IMR-90 (cell line): ENCODE measurements at regions not wholly inside any gene's neighbourhood (a gene's known extent, or its start where the extent isn't known, plus 50 kb on each side); places are given as distances from the start of the nearest gene placed in this dataset.

Source experiments
- ATAC-seq: fragments of 200-7000 bp; cut with Tn5 transposase; 2 replicates; pipeline ENCODE4 v1.9.1; 2020; ENCODE audit warnings: low read depth, mild to moderate bottlenecking, moderate library complexity
- BruUV-seq: library from RNA; stranded (reverse); fragments of 400-500 nt; replicated peaks from 2 replicates; lab custom pipeline; 2021; lab: Mats Ljungman, UMichigan
- CTCF ChIA-PET: fragments of 300-600 bp; formaldehyde crosslinking; extraction: SDS; loops from one replicate; lab custom pipeline; 2021; ENCODE audit warnings: antibody characterized with exemption; lab: Yijun Ruan, JAX
- POLR2A ChIA-PET: fragments of 300-600 bp; sonication (Branson Sonifier 250); formaldehyde crosslinking; loops from one replicate; lab custom pipeline; 2022; ENCODE audit warnings: antibody characterized with exemption; ENCODE audit not compliant: unreplicated experiment; lab: Charles Lee
- DNase-seq: peaks from one replicate; pipeline ENCODE4 v3.0.0; 2013
- H2AFZ ChIP-seq: replicated peaks from 2 replicates; pipeline ENCODE3; 2013; ENCODE audit warnings: low read length, mild to moderate bottlenecking; ENCODE audit not compliant: poor library complexity
- H2AK5ac ChIP-seq: 2 replicates; pipeline ENCODE4 v1.6.1; 2013; ENCODE audit warnings: low read depth, low read length, inconsistent platforms
- H2AK9ac ChIP-seq: replicated peaks from 2 replicates; pipeline ENCODE3; 2013; ENCODE audit warnings: mild to moderate bottlenecking, low read depth, low read length, moderate library complexity; ENCODE audit not compliant: poor library complexity
- H2BK120ac ChIP-seq: 2 replicates; pipeline ENCODE4 v1.6.1; 2013; ENCODE audit warnings: low read depth, low read length, inconsistent platforms
- H2BK15ac ChIP-seq: 3 replicates; pipeline ENCODE4 v1.6.1; 2013; ENCODE audit warnings: low read depth, low read length, inconsistent platforms
- H2BK20ac ChIP-seq: 2 replicates; pipeline ENCODE4 v1.6.1; 2013; ENCODE audit warnings: low read depth, mild to moderate bottlenecking, inconsistent platforms, low read length, moderate library complexity
- H2BK5ac ChIP-seq: 2 replicates; pipeline ENCODE4 v1.6.1; 2013; ENCODE audit warnings: mild to moderate bottlenecking, low read depth, low read length, inconsistent platforms; ENCODE audit not compliant: poor library complexity, severe bottlenecking
- H3K14ac ChIP-seq: replicated peaks from 2 replicates; pipeline ENCODE4 v1.6.1; 2013; ENCODE audit warnings: low read depth, low read length, inconsistent platforms
- H3K18ac ChIP-seq: 2 replicates; pipeline ENCODE4 v1.6.1; 2013; ENCODE audit warnings: low read depth, low read length, control low read depth
- H3K23ac ChIP-seq: 2 replicates; pipeline ENCODE4 v1.6.1; 2013; ENCODE audit warnings: low read depth, low read length, inconsistent platforms
- H3K27ac ChIP-seq: 2 replicates; pipeline ENCODE4 v1.5.1; 2013; ENCODE audit warnings: mild to moderate bottlenecking, control low read depth, low read length; ENCODE audit not compliant: insufficient read depth
- H3K27me3 ChIP-seq: 2 replicates; pipeline ENCODE4 v1.6.1; 2013; ENCODE audit warnings: low read length; ENCODE audit not compliant: control insufficient read depth, insufficient read depth
- H3K36me3 ChIP-seq: 2 replicates; pipeline ENCODE4 v1.6.1; 2013; ENCODE audit warnings: low read length, mixed read lengths; ENCODE audit not compliant: control insufficient read depth, insufficient read depth
- H3K4ac ChIP-seq: 2 replicates; pipeline ENCODE4 v1.6.1; 2013; ENCODE audit warnings: low read depth, low read length, inconsistent platforms
- H3K4me1 ChIP-seq: 2 replicates; pipeline ENCODE4 v1.6.1; 2013; ENCODE audit warnings: low read length, mixed read lengths; ENCODE audit not compliant: control insufficient read depth, insufficient read depth
- H3K4me2 ChIP-seq: 2 replicates; pipeline ENCODE4 v1.6.1; 2013; ENCODE audit warnings: low read depth, mild to moderate bottlenecking, control low read depth, low read length, moderate library complexity
- H3K4me3 ChIP-seq: 2 replicates; pipeline ENCODE4 v1.5.1; 2013; ENCODE audit warnings: low read depth, mild to moderate bottlenecking, control low read depth, low read length, moderate library complexity; ENCODE audit not compliant: insufficient read depth
- H3K56ac ChIP-seq: 2 replicates; pipeline ENCODE4 v1.6.1; 2013; ENCODE audit warnings: low read length, inconsistent platforms; ENCODE audit not compliant: insufficient read depth; ENCODE audit errors: extremely low read depth
- H3K79me1 ChIP-seq, 2 experiments: 2 replicates each; pipeline ENCODE4 v1.6.1; 2013; ENCODE audit warnings: low read length in 2 of 2, inconsistent platforms in 1 of 2, low read depth in 1 of 2
- H3K9ac ChIP-seq: 2 replicates; pipeline ENCODE4 v1.6.1; 2013; ENCODE audit warnings: low read depth, low read length, control low read depth
- H3K9me1 ChIP-seq: 2 replicates; pipeline ENCODE4 v1.6.1; 2013; ENCODE audit warnings: low read length, inconsistent platforms; ENCODE audit not compliant: insufficient read depth
- H3K9me3 ChIP-seq: 2 replicates; pipeline ENCODE4 v1.6.1; 2013; ENCODE audit warnings: low read length; ENCODE audit not compliant: control insufficient read depth, insufficient read depth
- H4K20me1 ChIP-seq: 2 replicates; pipeline ENCODE4 v1.6.1; 2013; ENCODE audit warnings: low read length, inconsistent platforms; ENCODE audit not compliant: insufficient read depth
- H4K5ac ChIP-seq: 2 replicates; pipeline ENCODE4 v1.6.1; 2013; ENCODE audit warnings: mild to moderate bottlenecking, low read depth, low read length, control low read depth
- H4K8ac ChIP-seq, 2 experiments: 2 replicates each; pipeline ENCODE4 v1.6.1; 2013; ENCODE audit warnings: low read depth in 2 of 2, low read length in 2 of 2, control low read depth in 1 of 2, inconsistent platforms in 1 of 2
- H4K91ac ChIP-seq: 2 replicates; pipeline ENCODE4 v1.6.1; 2013; ENCODE audit warnings: low read depth, low read length, inconsistent platforms; ENCODE audit not compliant: insufficient read depth
- BHLHE40 ChIP-seq: fragments of 150-350 bp; IDR thresholded peaks from 2 replicates; pipeline ENCODE4 v1.6.1; 2016; ENCODE audit warnings: mild to moderate bottlenecking, low read depth, low read length
- CEBPB ChIP-seq: IDR thresholded peaks from 2 replicates; pipeline ENCODE4 v1.6.1; 2012; ENCODE audit warnings: low read depth, low read length, improper control_type of control experiment
- CHD1 ChIP-seq: IDR thresholded peaks from 2 replicates; pipeline ENCODE4 v1.6.1; 2012; ENCODE audit warnings: low read depth, low read length, improper control_type of control experiment
- CTCF ChIP-seq: conservative IDR thresholded peaks from 2 replicates; pipeline ENCODE4 v1.5.1; 2012; ENCODE audit warnings: mild to moderate bottlenecking, low read depth, low read length, improper control_type of control experiment
- ELK1 ChIP-seq: fragments of 150-350 bp; IDR thresholded peaks from 2 replicates; pipeline ENCODE4 v1.6.1; 2016; ENCODE audit warnings: low read depth, mild to moderate bottlenecking, low read length, moderate library complexity, borderline replicate concordance
- FOS ChIP-seq: fragments of 150-350 bp; IDR thresholded peaks from 2 replicates; pipeline ENCODE4 v1.6.1; 2016; ENCODE audit warnings: low read depth, low read length
- MAFK ChIP-seq: IDR thresholded peaks from 2 replicates; pipeline ENCODE4 v1.6.1; 2012; ENCODE audit warnings: low read depth, low read length, improper control_type of control experiment
- MAZ ChIP-seq: IDR thresholded peaks from 2 replicates; pipeline ENCODE4 v1.6.1; 2012; ENCODE audit warnings: low read depth, mild to moderate bottlenecking, low read length, improper control_type of control experiment, moderate library complexity, borderline replicate concordance
- MXI1 ChIP-seq: IDR thresholded peaks from 2 replicates; pipeline ENCODE4 v1.6.1; 2012; ENCODE audit warnings: low read depth, mild to moderate bottlenecking, low read length, moderate library complexity, borderline replicate concordance
- NFE2L2 ChIP-seq: fragments of 150-350 bp; IDR thresholded peaks from 2 replicates; pipeline ENCODE4 v1.6.1; 2016; ENCODE audit warnings: low read depth, mild to moderate bottlenecking, low read length
- POLR2A ChIP-seq: IDR thresholded peaks from 2 replicates; pipeline ENCODE4 v1.6.1; 2012; ENCODE audit warnings: mild to moderate bottlenecking, low read depth, low read length
- RCOR1 ChIP-seq: IDR thresholded peaks from 2 replicates; pipeline ENCODE4 v1.6.1; 2012; ENCODE audit warnings: mild to moderate bottlenecking, low read length, improper control_type of control experiment; ENCODE audit not compliant: insufficient replicate concordance
- RFX5 ChIP-seq: IDR thresholded peaks from 2 replicates; pipeline ENCODE4 v1.8.0; 2012; ENCODE audit warnings: low read depth, mild to moderate bottlenecking, low read length, moderate library complexity
- SMC3 ChIP-seq: fragments of 150-350 bp; IDR thresholded peaks from 2 replicates; pipeline ENCODE4 v1.6.1; 2016; ENCODE audit warnings: low read depth, mild to moderate bottlenecking, antibody characterized with exemption, low read length, moderate library complexity
- USF2 ChIP-seq: fragments of 150-350 bp; IDR thresholded peaks from 2 replicates; pipeline ENCODE4 v1.6.1; 2017; ENCODE audit warnings: mild to moderate bottlenecking, antibody characterized with exemption, low read length, low read depth
- WGBS, 2 experiments: methylation state at CpG; one replicate each; pipeline versions ENCODE4 v1.1.5 to v1.1.7; 2013; ENCODE audit warnings: missing lambda C conversion rate in 2 of 2; ENCODE audit not compliant: insufficient read length in 1 of 2; ENCODE audit errors: extremely low coverage in 2 of 2; 5-methylcytosine and 5-hydroxymethylcytosine counted together
- dilution Hi-C: fragments of 300-500 bp; cut with HindIII; formaldehyde crosslinking; loops from one replicate; pipeline ENCODE4 v1.14.3; 2018; ENCODE audit warnings: low sequenced_read_pairs; ENCODE audit not compliant: unreplicated experiment
- in situ Hi-C: fragments of 300-500 bp; cut with MboI; formaldehyde crosslinking; loops from 3 replicates; pipeline ENCODE4 v1.14.3; 2019; ENCODE audit warnings: low sequenced_read_pairs, inconsistent platforms, mixed read lengths
- intact Hi-C: fragments of 100-400 bp; cut with micrococcal nuclease; formaldehyde crosslinking; loops from 2 replicates; pipeline ENCODE4 v1.10.0; 2022

- WGBS, 2 experiments: no CpG with 5 or more reads among the region's 6 CpGs
- no TSS peak for BruUV-seq
These were observed 1541.6 kb downstream of the TSPY10 start for GRCh38 chrY:11069271-11069670.

More at GRCh38 chrY:11069271-11069670, 1541.6 kb downstream of the TSPY10 start:
- H3K36me3 ChIP-seq: no peaks in the 10 kb centered on the region
- no peak overlapping the region for H3K14ac ChIP-seq
- intact Hi-C loops (no loop called here), dilution Hi-C loops (no loop called here), in situ Hi-C loops (no loop called here)
- H2BK5ac ChIP-seq: no peak overlapping the region
- no peak overlapping the region for H2AK9ac ChIP-seq
- TF ChIP-seq POLR2A (no peak), ELK1 (no peak), CEBPB (no peak), MAZ (no peak), FOS (no peak), RFX5 (no peak), MXI1 (no peak), RCOR1 (no peak), BHLHE40 (no peak), CHD1 (no peak), SMC3 (no peak), MAFK (no peak), CTCF (no peak), USF2 (no peak), NFE2L2 (no peak)
- H3K4me1 ChIP-seq: no peaks in the 10 kb centered on the region
- no peak overlapping the region for H4K91ac ChIP-seq
- H3K27me3 ChIP-seq: no peaks in the 10 kb centered on the region
- no peak overlapping the region for H4K5ac ChIP-seq
- H3K9ac ChIP-seq: no peak overlapping the region
- no peak overlapping the region for H3K4ac ChIP-seq
- no peak overlapping the region for H4K8ac ChIP-seq
- no peak overlapping the region for H3K23ac ChIP-seq
- H2AK5ac ChIP-seq: no peak overlapping the region
- H3K27ac ChIP-seq: no peak overlapping the region
- H3K9me3 ChIP-seq: no peaks in the 10 kb centered on the region
- no peak overlapping the region for H3K18ac ChIP-seq
- DNase-seq (no peak), ATAC-seq (no peak)
- H3K4me3 ChIP-seq: no peak overlapping the region
- no peak overlapping the region for H2BK15ac ChIP-seq
- no peaks in the 10 kb centered on the region for H4K20me1 ChIP-seq
- no peaks in the 10 kb centered on the region for H3K9me1 ChIP-seq
- no peak overlapping the region for H2AFZ ChIP-seq
- no peak overlapping the region for H2BK120ac ChIP-seq
- no peak overlapping the region for H3K4me2 ChIP-seq
- CTCF ChIA-PET: no interaction called here
- no peak overlapping the region for H3K56ac ChIP-seq
- POLR2A ChIA-PET: no interaction called here
- H2BK20ac ChIP-seq: no peak overlapping the region
- H3K79me1 ChIP-seq: no peaks in the 10 kb centered on the region
